Fibroblast of the aortic adventitia (primary cell): ENCODE measurements at regions not wholly inside any gene's neighbourhood (a gene's known extent, or its start where the extent isn't known, plus 50 kb on each side); places are given as distances from the start of the nearest gene placed in this dataset.

Experiments
- DNase-seq: peaks from one replicate; pipeline ENCODE4 v3.0.0-alpha.2; 2010; ENCODE audit warnings: low read depth
- H3K4me3 ChIP-seq: 2 replicates; pipeline ENCODE4 v1.5.1; 2011; ENCODE audit warnings: low read depth, mild to moderate bottlenecking, control low read depth, low read length, moderate library complexity
- CTCF ChIP-seq: IDR thresholded peaks from 2 replicates; pipeline ENCODE4 v1.5.1; 2011; ENCODE audit warnings: mild to moderate bottlenecking, low read length, control low read depth, inconsistent platforms; ENCODE audit not compliant: insufficient read depth

GRCh38 chr1:239647045-239647444 is 260.7 kb downstream of the CHRM3 start:
- DNase-seq: no peak
- no peak overlapping the region for H3K4me3 ChIP-seq
- TF ChIP-seq CTCF: no peak

GRCh38 chr1:239647964-239648632 is 261.7 kb downstream of the CHRM3 start:
- no peak overlapping the region for H3K4me3 ChIP-seq
- no peak for DNase-seq
- TF ChIP-seq CTCF: no peak

GRCh38 chr1:239655023-239655422 is 268.7 kb downstream of the CHRM3 start:
- no peak for TF ChIP-seq CTCF
- DNase-seq: no peak
- H3K4me3 ChIP-seq: no peak overlapping the region

GRCh38 chr1:239657291-239657690 is 270.9 kb downstream of the CHRM3 start:
- no peak for DNase-seq
- no peak for TF ChIP-seq CTCF
- no peak overlapping the region for H3K4me3 ChIP-seq

GRCh38 chr1:239662950-239663349 is 276.6 kb downstream of the CHRM3 start:
- no peak for TF ChIP-seq CTCF
- no peak overlapping the region for H3K4me3 ChIP-seq
- DNase-seq: no peak

GRCh38 chr1:239672256-239672655 is 285.9 kb downstream of the CHRM3 start:
- TF ChIP-seq CTCF: no peak
- no peak for DNase-seq

GRCh38 chr1:239675735-239676134 is 289.4 kb downstream of the CHRM3 start:
- TF ChIP-seq CTCF: no peak
- no peak overlapping the region for H3K4me3 ChIP-seq
- DNase-seq: no peak

More at GRCh38 chr1:239672256-239672655, 285.9 kb downstream of the CHRM3 start:
- no peak overlapping the region for H3K4me3 ChIP-seq
